ENCODE measurements at regions not wholly inside any gene's neighbourhood (a gene's known extent, or its start where the extent isn't known, plus 50 kb on each side); places are given as distances from the start of the nearest gene placed in this dataset.

GRCh38 chr2:14197293-14197692, 435.2 kb upstream of the LRATD1 start:
- ATAC-seq, result no peak; the same call in 1 of the 3 replicates
- Histone ChIP-seq H2AFZ (no peak overlapping the region), H4K20me1 (replicated peaks; ENCODE audit: insufficient read depth) (no peaks in the 10 kb centered on the region), H3K4me3 (peak overlapping the region; percentile 12), H3K9me2 (ENCODE audit: insufficient read depth) (no peaks in the 10 kb centered on the region), H3K4me2 (peak overlapping the region; percentile 70), H3K36me3 (ENCODE audit: insufficient read depth) (no peaks in the 10 kb centered on the region), H3K27me3 (ENCODE audit: insufficient read depth) (no peaks in the 10 kb centered on the region), H3K27ac (ENCODE audit: low read depth) (peak overlapping the region; percentile 4; the same call in 1 of the 2 replicates), H3F3A (replicated peaks; ENCODE audit: low read depth) (no peaks in the 10 kb centered on the region), H3K4me1 (ENCODE audit: insufficient read depth) (peaks cover 45% of the 10 kb centered on the region), H3K79me2 (replicated peaks; ENCODE audit: insufficient read depth) (no peaks in the 10 kb centered on the region)
- Mint-ChIP-seq H3K36me3 (ENCODE audit: low read depth) (no peaks in the 10 kb centered on the region), H3K27me3 (ENCODE audit: insufficient read depth, low read depth, poor library complexity) (peaks cover 4% of the 10 kb centered on the region), H3K4me1 (peaks cover 41% of the 10 kb centered on the region), H3K27ac (no peak overlapping the region; the same call in 1 of the 2 replicates), H3K4me3 (peak overlapping the region; percentile 6; the same call in 2 of the 3 replicates), H3K9me3 (no peaks in the 10 kb centered on the region; the same call in 2 of the 3 replicates)
- peak; percentile 47 for DNase-seq (ENCODE audit: low spot score)
- TF ChIP-seq POLR2AphosphoS5 (IDR thresholded peaks at IDR 0.05; ENCODE audit: low read depth), result no peak
- no peak for TF ChIP-seq ZNF331 (CRISPR knock-in tag; IDR thresholded peaks at IDR 0.05; ENCODE audit: low read depth)
- no peak for TF ChIP-seq ETS1 (IDR thresholded peaks at IDR 0.05)
- no peak for TF ChIP-seq ZNF462 (CRISPR knock-in tag; IDR thresholded peaks at IDR 0.05)
- no peak for TF ChIP-seq JUNB (IDR thresholded peaks at IDR 0.05; ENCODE audit: unreplicated experiment)

GRCh38 chr2:14199040-14199439, 433.5 kb upstream of the LRATD1 start:
- no peak overlapping the region for H3K4me2 ChIP-seq
- H3K9me2 ChIP-seq (ENCODE audit: insufficient read depth), result no peaks in the 10 kb centered on the region
- peaks cover 2% of the 10 kb centered on the region for H3K36me3 Mint-ChIP-seq (ENCODE audit: low read depth)
- no peaks in the 10 kb centered on the region for H3K79me2 ChIP-seq (replicated peaks; ENCODE audit: insufficient read depth)
- H3K36me3 ChIP-seq (ENCODE audit: insufficient read depth), result no peaks in the 10 kb centered on the region
- H3K27me3 ChIP-seq (ENCODE audit: insufficient read depth), result no peaks in the 10 kb centered on the region
- H3K9me3 Mint-ChIP-seq, result peaks cover 3% of the 10 kb centered on the region
- ATAC-seq (no peak), DNase-seq (ENCODE audit: low spot score) (peak; percentile 22)
- no peak overlapping the region for H3K27ac Mint-ChIP-seq
- H4K20me1 ChIP-seq (replicated peaks; ENCODE audit: insufficient read depth), result no peaks in the 10 kb centered on the region
- no peak overlapping the region for H3K4me3 Mint-ChIP-seq
- peak overlapping the region; percentile 61; the same call in 1 of the 2 replicates for H2AFZ ChIP-seq
- TF ChIP-seq ETS1 (IDR thresholded peaks at IDR 0.05), result no peak
- peaks cover 4% of the 10 kb centered on the region for H3K27me3 Mint-ChIP-seq (ENCODE audit: insufficient read depth, low read depth, poor library complexity)
- no peak overlapping the region for H3K27ac ChIP-seq (ENCODE audit: low read depth)
- H3F3A ChIP-seq (replicated peaks; ENCODE audit: low read depth), result no peaks in the 10 kb centered on the region
- H3K4me1 ChIP-seq (ENCODE audit: insufficient read depth), result peaks cover 41% of the 10 kb centered on the region
- H3K4me3 ChIP-seq, result no peak overlapping the region
- peaks cover 35% of the 10 kb centered on the region for H3K4me1 Mint-ChIP-seq
